ENCODE measurements at regions not wholly inside any gene's neighbourhood (a gene's known extent, or its start where the extent isn't known, plus 50 kb on each side); places are given as distances from the start of the nearest gene placed in this dataset.

GRCh38 chr15:55017635-55018034 lies 179.1 kb downstream of the RSL24D1 start:
- no peak for DNase-seq

GRCh38 chr15:55016225-55016624 lies 180.5 kb downstream of the RSL24D1 start:
- no peak for DNase-seq

- DNase-seq: no peak
These were observed 181.7 kb downstream of the RSL24D1 start for GRCh38 chr15:55015093-55015445.

GRCh38 chr15:55014391-55015092 lies 182.2 kb downstream of the RSL24D1 start:
- DNase-seq: no peak

- no peak for DNase-seq
These were observed 188.3 kb downstream of the RSL24D1 start for GRCh38 chr15:55008421-55008820.

- no peak for DNase-seq
These were observed 189.2 kb downstream of the RSL24D1 start for GRCh38 chr15:55007561-55007960.

GRCh38 chr15:55005679-55006078 lies 191.1 kb downstream of the RSL24D1 start:
- no peak for DNase-seq

- peak; percentile 35 for DNase-seq
These were observed 192.5 kb downstream of the RSL24D1 start for GRCh38 chr15:55003965-55004873.

GRCh38 chr15:54998661-54999060 lies 198.1 kb downstream of the RSL24D1 start:
- DNase-seq: no peak

GRCh38 chr15:54990793-54991192 lies 205.9 kb downstream of the RSL24D1 start:
- no peak for DNase-seq

GRCh38 chr15:54987881-54988280 lies 208.9 kb downstream of the RSL24D1 start:
- DNase-seq: no peak

- DNase-seq: no peak
These were observed 216.8 kb downstream of the RSL24D1 start for GRCh38 chr15:54979964-54980363.

- DNase-seq: no peak
These were observed 234.1 kb downstream of the RSL24D1 start for GRCh38 chr15:54962637-54963036.

- no peak for DNase-seq
These were observed 236.5 kb downstream of the RSL24D1 start for GRCh38 chr15:54960266-54960665.

GRCh38 chr15:54941417-54941816 lies 255.3 kb downstream of the RSL24D1 start:
- no peak for DNase-seq

- DNase-seq: no peak
These were observed 279.4 kb downstream of the RSL24D1 start for GRCh38 chr15:54917312-54917711.

GRCh38 chr15:54915380-54915779 lies 281.4 kb downstream of the RSL24D1 start:
- DNase-seq: no peak

GRCh38 chr15:54884312-54884711 lies 312.4 kb downstream of the RSL24D1 start:
- no peak for DNase-seq

GRCh38 chr15:54859982-54860381 lies 336.8 kb downstream of the RSL24D1 start:
- DNase-seq: no peak

GRCh38 chr15:54854667-54855066 lies 342.1 kb downstream of the RSL24D1 start:
- DNase-seq: no peak

- DNase-seq: no peak
These were observed 346.6 kb downstream of the RSL24D1 start for GRCh38 chr15:54850101-54850500.

GRCh38 chr15:54843006-54843405 lies 353.7 kb downstream of the RSL24D1 start:
- DNase-seq: no peak

- no peak for DNase-seq
These were observed 354.9 kb downstream of the RSL24D1 start for GRCh38 chr15:54841701-54842305.
